CD4-positive, alpha-beta T cell treated with Interleukin-12 subunit alpha and Interleukin-12 subunit beta, for 1 hour (primary cell): ENCODE measurements at regions not wholly inside any gene's neighbourhood (a gene's known extent, or its start where the extent isn't known, plus 50 kb on each side); places are given as distances from the start of the nearest gene placed in this dataset.
A peak's percentile ranks its signal among the peaks of the same experiment; 100 is the strongest.

ENCODE experiments used
- DNase-seq: peaks from one replicate; pipeline ENCODE4 v3.0.0-alpha.2; 2020

DNA sequence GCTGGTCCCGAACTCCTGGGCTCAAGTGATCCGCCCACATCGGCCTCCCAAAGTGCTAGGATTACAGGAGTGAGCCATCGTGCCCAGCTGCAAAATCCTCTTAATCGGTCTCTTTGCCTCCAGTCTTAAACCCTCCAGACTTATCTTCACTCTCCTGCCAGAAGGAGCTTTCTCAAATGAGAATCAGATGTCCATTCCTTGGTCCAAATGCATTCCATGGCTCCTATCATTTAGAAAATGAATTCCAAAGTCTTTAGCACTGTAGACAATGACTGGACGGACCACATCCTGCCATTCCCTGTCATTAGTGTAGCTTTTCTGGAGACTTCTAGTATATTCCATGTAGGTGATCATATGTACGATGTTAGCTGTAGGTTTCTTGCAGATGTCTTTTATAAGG, 141.9 kb downstream of the ID4 start:
- no peak for DNase-seq

DNA sequence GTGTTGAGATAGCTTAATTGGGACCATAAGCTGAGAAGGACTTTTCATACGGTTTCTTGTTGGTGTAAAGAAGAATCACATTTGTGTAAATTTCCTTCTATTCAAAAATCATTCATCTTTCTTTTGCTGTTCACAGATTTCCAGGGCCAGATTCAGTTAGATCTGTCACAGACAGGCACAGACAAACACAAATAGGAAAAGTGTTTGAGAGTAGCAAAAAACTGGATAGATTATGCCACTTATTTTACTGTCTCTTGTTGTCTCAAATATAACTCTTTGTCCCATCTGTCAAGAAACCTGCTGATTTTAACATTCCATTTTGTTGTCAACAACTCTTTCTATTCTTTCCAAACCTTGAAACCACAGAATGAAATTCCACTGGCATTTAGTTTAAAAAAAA, 142.8 kb downstream of the ID4 start:
- no peak for DNase-seq

DNA sequence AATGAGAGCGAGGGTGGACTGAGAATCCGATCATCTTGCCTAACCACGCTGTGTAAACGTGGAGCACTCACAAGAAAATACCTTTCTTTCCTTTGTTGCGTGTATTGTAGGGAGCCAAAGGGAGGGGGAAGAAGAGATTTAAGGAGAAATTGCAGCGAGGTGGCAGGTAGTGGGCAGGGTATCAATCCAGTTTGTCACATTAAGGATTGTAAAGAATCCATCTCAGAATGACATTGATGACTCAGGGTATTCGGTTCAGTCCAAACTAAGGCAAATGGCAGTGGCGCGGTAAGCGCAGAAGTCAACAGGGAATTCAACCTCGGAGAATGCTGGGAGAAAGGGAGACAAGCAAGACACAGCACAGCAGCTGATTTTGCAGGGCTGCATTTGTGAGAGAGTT, 146.2 kb downstream of the ID4 start:
- no peak for DNase-seq

DNA sequence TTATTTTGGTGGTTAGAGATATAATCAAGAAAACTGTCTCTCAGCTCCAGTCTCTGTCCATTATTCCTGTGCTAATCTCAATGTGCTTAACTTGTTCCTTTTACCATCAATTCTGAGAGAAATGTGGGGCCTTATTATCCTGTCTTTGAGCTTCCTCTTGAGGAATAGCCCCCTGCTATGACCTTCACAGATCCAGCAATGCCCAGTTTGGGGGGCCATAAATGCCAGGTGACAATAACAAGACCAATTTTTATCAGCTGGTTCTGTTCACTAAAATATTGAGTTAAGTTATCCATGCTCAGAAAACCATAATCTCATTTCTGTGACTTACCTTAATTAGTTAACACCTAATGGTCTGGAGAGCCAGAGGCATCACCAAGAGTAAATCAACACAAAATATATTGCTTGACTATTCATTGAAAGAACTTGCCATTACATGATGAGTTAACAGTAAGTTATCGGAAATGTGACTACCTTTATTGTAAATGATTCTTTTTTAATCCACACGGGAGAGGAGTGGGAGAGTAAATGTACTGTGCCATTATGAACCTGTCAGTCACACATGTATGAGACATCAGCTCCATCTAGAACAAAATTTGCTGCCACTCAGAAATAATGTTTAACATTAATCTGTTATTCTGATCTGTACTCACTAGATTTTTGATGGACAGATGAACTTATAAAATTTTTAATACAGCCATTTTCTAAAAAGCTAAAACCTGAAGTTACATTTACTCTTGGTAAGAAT, 149.7 kb downstream of the ID4 start:
- DNase-seq: no peak

DNA sequence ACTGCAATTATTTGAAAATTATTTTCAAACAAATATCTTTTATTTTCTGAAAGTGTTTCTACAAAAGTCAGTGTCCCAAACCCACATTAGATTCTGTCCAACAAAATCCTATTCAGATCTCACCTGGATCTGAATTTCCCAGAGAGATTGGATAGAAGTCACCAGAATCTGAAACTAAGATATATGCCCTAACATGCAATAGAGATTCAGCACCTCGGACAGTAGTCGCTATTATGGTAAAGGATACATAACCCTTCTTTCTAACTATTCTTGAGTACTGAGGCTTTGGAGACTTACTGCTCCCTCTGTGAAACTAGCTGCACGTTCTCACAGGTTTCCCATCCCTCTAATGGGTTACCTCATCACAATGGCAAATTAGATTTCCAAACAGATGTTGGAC, 151.4 kb downstream of the ID4 start:
- DNase-seq: no peak

DNA sequence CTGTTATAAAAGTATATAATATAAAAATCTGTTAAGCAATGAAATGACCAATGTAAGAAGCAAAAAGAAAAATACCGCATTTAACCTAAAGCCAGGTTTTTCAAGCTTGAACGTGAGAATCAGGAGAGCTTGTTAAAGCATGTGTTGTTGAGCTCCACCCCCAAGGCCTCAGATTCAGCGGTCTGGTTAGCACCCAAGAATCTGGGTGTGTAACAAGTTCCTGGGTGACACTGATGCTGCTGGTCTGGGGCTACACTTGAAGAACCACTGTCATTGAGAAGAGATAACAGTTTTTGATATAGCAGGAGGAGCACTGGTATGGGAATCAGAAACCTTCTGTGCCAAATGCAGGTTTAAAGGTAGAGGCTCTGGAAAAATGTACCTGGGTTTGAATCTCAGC, 154.0 kb downstream of the ID4 start:
- no peak for DNase-seq

DNA sequence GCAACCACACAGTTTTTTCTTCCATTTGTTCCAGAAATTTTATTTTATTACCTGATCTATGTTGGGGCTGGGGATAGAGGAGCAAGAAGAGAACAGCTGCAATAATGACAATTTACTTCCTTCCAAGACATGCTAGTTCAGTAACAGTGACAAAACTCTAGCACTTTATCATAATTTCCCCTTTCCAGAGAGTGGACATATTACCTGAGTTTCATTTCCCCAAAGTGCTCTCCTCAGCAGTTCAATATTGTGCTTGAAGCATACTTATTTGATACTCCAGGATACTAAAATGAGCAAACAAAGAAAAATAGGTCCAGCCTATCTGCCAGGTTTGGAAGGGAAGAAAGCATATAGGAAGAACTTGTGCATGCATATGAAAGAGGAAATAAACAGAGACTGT, 157.7 kb downstream of the ID4 start:
- DNase-seq: no peak

DNA sequence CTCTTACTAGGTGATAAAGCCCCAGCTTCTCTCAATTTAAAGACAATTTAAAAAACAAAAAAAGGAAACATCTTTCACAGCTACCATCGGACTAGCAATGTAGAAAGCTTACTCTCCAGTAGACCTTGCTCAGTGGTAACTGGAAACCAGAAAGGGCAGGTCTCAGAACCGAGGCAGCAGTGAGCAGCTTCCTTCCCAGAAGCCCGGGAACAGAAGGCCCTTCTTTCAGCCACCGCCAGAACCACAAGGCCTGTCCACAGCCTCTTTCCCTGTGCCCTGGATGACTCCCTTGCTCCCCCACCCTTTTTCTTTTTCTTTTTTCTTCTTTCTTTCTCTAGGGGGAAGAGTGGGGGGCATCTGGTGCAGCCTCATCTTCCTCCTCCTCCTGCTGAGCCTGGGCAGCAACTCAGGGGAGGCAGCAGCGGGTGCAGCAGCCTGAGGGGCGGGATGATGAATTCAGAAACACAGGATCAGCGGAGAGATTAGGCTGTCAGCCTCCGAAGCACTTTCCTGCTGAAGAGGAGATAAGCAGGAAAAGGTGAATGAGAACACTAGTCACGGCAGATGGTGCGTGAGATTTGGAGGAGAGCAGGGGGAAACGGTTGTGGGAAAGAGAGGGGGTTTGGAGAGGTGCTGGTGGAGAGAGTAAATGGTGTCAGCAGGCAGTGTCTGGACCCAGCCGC, 158.5 kb downstream of the ID4 start:
- DNase-seq: no peak

DNA sequence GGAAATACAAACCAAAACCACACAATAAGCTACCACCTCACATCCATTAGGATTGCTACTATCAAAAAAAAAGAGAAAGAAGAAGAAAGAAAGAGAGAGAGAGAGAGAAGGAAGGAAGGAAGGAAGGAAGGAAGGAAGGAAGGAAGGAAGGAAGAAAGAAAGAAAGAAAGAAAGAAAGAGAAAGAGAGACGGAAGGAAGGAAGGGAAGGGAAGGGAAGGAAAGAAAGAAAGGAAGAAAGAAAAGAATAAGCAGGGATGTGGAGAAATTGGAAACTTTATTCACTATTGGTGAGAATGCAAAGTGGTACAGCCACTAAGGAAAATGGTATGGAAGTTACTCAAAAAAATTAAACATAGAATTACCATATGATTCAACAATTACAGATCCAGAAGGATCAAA, 159.9 kb downstream of the ID4 start:
- DNase-seq: no peak

DNA sequence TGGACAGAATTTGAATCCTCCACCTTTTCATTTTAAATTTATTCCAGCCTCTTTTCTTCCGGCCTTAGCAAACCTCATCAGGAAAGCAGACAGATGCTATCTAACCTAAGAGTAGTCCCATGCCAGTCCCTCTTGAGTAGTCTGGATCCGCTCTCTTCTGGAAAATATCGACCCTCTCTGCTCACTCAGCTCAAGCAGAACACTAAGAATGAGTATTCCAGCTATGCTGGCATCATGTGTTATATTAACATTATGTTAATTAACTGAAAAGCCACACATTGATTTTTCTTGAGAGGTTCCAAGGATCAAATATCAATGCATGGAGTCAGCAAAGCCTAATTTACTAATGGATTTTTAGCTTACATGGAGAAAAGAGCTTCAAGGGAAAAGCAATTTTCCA, 161.4 kb downstream of the ID4 start:
- no peak for DNase-seq

DNA sequence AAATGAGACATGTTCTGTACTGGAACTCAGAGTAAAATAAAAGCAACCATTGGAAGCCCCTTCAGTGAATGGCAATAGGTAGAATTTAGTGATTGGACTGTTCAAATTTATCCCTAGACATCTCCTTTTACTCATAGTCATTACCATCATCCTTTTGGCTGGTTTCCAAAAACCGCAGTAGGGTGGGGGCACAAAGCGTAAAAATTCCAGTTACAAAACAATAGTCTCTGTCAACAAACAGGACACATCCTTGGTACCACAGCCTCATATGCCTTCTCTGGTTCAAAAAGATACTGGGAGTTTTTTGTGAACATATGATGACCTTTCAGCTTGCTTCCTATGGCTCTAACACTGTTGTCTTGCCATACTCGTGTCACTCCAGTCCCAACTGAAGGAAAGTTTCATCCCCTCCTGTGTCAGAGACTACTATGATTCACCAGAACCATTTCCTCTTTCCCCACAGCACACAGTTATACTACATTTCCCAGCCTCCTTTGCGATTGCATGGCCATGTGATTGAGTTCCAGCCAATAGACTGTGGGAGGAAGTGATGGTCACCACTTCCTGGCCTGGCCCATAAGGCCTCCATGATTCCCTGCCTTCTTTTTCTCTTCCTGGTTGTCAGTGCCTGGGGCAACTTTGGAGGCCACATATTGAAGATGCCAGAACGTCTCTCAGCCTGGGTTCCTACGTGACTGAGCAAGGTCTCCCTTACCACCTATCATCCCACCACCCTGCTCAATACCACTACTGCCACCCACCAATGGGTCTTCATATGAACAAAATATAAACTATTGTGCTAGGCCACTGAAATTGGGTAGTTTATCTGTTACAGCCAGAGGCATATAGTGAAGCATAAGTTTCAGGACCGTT, 162.4 kb downstream of the ID4 start:
- no peak for DNase-seq

DNA sequence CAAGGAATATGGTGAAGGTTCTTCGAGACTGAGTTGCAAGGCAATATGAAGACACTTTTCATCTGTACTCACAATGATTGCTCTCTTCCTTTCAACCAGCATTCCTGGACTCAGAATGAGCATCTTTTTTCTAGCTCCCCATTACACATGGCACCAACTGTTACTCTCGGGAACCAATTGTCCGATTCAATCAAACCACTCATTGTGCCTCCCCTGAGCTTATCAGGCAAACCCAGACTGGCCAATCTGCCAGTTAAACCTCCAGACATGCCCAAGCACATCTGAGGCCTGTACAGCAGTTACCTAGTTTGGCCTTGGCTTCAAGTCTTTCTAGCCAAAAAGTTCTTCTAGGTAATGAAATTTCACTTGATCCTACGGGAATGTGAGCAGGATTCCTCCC, 164.1 kb downstream of the ID4 start:
- no peak for DNase-seq

DNA sequence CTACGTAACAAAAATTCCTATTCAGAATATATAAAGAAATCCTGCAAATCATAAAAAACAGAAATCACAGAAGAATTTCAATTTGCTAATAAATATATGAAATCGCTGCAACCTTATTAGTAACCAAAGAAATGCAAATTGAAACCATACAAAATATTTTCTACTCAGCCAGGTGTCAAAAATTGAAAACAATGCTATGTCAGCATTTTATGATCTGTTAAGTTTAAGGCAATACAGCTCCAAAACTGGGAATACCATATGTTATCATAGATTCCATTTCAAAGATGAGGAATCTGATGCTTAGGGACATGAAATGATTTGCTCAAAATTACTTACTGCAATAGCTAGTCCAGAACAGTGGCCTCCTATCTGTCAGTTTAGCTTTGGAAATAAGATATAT, 168.9 kb downstream of the ID4 start:
- no peak for DNase-seq

DNA sequence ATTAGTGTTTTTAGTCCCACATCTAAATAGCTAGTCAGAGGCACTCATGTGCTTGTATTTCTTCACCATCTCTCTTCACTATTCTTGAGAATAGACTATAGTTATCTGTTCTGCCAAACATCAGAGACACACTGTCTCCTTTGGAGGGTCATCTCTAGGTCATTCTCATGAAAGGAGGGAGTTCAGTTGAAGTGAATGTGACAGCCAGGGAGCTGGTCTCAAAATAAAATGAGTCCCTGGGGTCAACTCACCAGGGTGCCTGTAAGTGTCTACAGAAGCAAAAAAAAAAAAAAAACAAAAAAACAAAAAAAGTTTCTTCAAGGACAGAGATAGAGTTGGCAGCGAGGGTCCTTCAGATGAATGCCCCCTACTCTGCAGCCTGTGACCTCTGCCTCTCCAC, 171.0 kb downstream of the ID4 start:
- no peak for DNase-seq

DNA sequence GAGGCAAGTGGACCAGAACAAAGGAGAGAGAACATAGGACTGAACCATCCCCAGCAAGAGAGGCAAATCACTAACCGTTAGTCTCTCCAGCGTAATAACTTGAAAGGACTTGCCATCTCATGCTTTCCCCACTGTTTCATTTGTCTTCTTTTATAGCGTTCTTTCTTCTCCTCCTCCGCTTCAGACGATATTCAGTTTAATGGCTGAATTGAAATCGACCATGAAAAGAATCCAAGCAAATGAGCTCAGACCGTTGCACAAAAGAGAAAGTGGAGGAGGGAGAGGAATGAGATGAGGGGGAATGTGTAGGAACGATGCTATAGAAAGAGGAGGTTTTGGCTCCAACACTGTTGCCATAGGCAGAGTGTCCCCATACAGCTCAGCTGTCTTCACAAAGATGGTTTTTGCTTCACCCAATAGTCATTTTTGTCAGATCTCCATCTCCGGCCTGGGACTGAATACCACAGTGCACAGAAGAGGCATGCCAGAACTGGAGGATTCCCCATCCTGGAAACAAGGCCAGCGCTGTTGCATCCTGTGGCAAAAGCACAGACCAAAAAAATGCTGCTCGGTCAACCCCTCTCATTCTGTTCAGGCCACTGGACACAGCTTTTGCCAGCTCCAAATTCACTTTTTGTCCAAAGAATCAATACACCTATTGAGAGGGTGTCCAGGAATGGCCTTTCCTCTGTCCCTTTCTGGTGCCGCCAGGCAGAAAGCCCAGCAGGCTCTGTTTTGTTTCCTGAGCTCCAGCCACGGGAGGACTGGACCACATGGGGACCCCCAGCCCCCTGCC, 176.1 kb downstream of the ID4 start:
- DNase-seq: no peak

DNA sequence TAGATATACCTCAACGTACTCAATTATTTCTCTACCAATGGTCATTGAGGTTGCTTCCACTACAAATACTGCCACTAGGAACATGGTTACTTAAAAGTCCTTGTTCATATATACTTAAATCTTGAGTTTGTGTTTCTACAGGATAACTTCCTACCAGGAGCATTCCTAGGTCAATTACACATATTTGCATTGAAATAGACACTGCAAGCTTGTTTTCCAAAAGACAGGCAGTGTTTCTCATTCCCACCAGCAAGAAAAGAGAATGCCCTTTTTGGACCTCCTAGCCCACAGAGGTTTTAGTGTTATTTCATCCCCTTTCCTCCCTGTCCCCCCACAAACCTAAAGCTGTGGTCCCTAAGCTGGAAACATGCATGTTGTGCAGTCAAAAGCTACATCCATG, 177.3 kb downstream of the ID4 start:
- DNase-seq: no peak

DNA sequence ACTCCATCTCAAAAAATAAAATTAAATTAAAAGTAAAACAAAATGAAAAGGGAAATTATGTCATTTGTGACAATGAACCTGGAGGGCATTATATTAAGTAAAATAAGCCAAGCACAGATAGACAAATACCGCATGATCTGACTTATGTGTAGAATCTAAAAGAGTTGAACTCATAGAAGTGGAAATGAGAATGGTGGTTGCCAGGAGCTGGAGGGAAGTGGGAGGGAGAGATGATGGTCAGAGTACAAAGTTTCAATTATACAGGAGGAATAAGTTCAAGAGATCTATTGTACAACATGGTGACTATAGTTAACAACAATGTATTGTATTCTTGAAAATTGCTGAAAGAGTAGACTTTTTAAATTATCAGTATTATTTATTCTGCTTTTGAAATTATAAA, 183.4 kb downstream of the ID4 start:
- DNase-seq: no peak

DNA sequence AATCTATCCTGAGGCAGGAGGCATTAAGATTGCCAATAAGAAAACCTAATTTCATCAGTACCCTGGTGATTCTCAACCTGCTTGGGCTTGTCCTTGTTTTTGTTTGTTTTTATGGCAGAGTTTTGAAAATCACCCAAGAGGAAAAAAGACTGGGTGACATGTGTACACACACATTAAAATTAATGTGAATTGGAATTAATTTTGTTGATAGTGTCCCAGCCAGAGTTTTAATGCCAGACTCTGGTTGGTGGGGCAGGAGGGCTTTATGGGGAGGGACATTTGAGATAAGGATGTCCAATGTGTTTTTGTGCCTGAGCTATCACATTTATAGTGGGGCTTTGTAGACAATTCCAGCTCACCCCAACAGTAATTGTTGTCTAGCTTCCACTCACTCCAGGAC, 184.6 kb downstream of the ID4 start:
- DNase-seq: no peak

DNA sequence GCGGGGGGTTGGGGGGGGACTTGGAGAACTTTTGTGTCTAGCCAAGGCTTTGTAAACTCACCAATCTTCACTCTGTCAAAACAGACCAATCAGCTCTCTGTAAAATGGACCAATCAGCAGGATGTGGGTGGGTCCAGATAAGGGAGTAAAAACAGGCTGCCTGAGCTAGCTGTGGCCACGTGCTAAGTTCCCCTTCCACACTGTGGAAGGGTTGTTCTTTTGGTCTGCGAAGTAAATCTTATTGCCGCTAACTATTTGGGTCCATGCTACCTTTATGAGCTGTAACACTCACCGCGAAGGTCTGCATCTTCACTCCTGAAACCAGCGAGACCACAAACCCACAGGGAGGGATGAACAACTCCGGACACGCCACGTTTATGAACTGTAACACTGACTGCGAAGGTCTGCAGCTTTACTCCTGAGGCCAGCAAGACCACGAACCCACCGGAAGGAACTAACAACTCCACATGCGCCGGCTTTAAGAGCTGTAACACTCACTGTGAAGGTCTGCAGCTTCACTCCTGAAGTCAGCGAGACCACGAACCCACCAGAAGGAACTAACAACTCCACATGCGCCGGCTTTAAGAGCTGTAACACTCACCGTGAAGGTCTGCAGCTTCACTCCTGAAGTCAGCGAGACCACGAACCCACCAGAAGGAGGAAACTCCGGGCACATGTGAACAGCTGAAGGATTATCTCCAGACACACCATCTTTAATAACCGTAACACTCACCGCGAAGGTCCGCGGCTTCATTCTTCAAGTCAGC, 186.6 kb downstream of the ID4 start:
- peak; percentile 7 for DNase-seq

DNA sequence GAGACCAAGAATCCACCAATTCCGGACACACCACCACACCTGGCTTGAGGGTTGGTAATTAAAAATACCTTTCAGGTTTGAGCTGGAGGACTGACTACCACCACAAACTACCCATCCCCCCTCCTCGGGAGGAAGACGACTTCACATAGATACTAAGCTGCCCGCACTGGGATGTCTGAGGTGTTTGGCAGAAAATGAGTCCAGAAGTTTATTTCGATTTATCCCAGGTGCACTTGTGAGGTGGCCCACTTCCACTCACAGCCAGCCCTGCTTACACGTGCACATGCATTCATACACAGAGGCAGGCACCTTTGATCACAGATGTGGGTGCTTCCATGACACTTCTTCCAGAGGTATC, 187.1 kb downstream of the ID4 start:
- no peak for DNase-seq

DNA sequence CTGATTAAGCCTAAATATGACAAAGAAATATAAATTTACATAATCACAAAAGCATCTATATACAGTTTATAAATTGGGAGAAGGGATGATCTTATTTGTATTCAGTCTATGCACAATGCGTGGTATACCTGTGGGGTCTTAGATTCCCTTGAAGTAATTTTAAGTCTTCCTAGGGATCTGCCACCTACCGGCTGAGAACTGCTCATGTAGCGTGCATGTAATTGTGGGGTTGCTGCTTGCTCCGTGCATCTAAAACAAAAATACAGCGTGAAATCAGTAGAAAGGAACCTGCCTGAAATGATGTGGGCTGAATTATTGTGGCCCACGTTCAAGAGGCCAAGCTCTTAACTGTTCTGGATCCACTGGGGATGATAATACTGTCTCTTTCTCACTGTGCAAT, 187.3 kb downstream of the MBOAT1 start:
- no peak for DNase-seq

DNA sequence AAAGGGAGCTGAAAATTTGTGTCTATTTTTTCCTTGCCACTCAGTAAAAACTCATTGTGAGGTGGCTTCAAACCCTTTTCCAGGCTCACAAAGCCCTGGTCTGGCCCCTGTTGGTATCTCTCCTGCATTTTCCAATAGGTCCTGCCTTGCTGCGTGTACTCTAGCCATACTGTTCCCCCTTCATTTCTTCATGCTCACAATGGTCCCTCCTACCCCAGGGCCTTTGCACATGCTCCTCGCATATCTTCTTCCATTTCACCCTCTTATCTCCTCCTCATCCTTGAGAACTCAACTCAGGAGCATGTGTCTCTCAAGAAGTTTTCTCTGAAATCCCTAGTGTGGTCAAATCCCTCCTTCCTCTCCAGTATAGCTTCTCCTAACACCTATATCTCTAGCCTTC, 186.6 kb downstream of the MBOAT1 start:
- DNase-seq: no peak
